H9 (cell line): ENCODE measurements at regions not wholly inside any gene's neighbourhood (a gene's known extent, or its start where the extent isn't known, plus 50 kb on each side); places are given as distances from the start of the nearest gene placed in this dataset.

ENCODE experiments used
- DNase-seq: peaks from one replicate; pipeline ENCODE4 v3.0.0-alpha.2; 2017
- H2AFZ ChIP-seq: one replicate; pipeline ENCODE4 v1.6.1; 2013; ENCODE audit warnings: mild to moderate bottlenecking, low read length, control low read depth, moderate library complexity
- H2AK5ac ChIP-seq: 2 replicates; pipeline ENCODE4 v1.6.1; 2013; ENCODE audit warnings: low read length, control low read depth, mixed read lengths; ENCODE audit not compliant: insufficient read length
- H2BK120ac ChIP-seq: one replicate; pipeline ENCODE4 v1.6.1; 2013; ENCODE audit warnings: low read depth, mild to moderate bottlenecking, low read length, control low read depth, inconsistent platforms; ENCODE audit not compliant: poor library complexity, severe bottlenecking
- H2BK12ac ChIP-seq: 2 replicates; pipeline ENCODE4 v1.6.1; 2013; ENCODE audit warnings: low read length, control low read depth, mixed read lengths, low read depth; ENCODE audit not compliant: insufficient read length
- H2BK15ac ChIP-seq: 2 replicates; pipeline ENCODE4 v1.6.1; 2013; ENCODE audit warnings: low read depth, low read length, control low read depth
- H2BK20ac ChIP-seq: one replicate; pipeline ENCODE4 v1.6.1; 2013; ENCODE audit warnings: low read depth, mild to moderate bottlenecking, low read length, control low read depth, inconsistent platforms; ENCODE audit not compliant: poor library complexity, severe bottlenecking
- H2BK5ac ChIP-seq: 2 replicates; pipeline ENCODE4 v1.6.1; 2013; ENCODE audit warnings: low read length, control low read depth, mixed read lengths; ENCODE audit not compliant: insufficient read length
- H3K14ac ChIP-seq: 2 replicates; pipeline ENCODE4 v1.6.1; 2013; ENCODE audit warnings: low read length, control low read depth; ENCODE audit not compliant: insufficient read depth
- H3K18ac ChIP-seq: 2 replicates; pipeline ENCODE4 v1.6.1; 2013; ENCODE audit warnings: low read depth, mild to moderate bottlenecking, mixed read lengths, low read length, control low read depth; ENCODE audit not compliant: insufficient read length
- H3K23ac ChIP-seq: 2 replicates; pipeline ENCODE4 v1.6.1; 2013; ENCODE audit warnings: low read length, control low read depth, mixed read lengths, low read depth; ENCODE audit not compliant: insufficient read length
- H3K23me2 ChIP-seq: 2 replicates; pipeline ENCODE4 v1.6.1; 2013; ENCODE audit warnings: low read depth, mild to moderate bottlenecking, mixed read lengths, low read length, control low read depth; ENCODE audit not compliant: insufficient read length, poor library complexity, severe bottlenecking
- H3K27ac ChIP-seq: 2 replicates; pipeline ENCODE4 v1.5.1; 2013; ENCODE audit warnings: low read length, control low read depth, mixed read lengths, low read depth; ENCODE audit not compliant: insufficient read length
- H3K27me3 ChIP-seq: 2 replicates; pipeline ENCODE4 v1.6.1; 2013; ENCODE audit warnings: low read length, control low read depth, inconsistent platforms; ENCODE audit not compliant: insufficient read depth
- H3K4ac ChIP-seq: 2 replicates; pipeline ENCODE4 v1.6.1; 2013; ENCODE audit warnings: low read depth, mild to moderate bottlenecking, control low read depth, inconsistent platforms, low read length, moderate library complexity
- H3K4me1 ChIP-seq: 2 replicates; pipeline ENCODE4 v1.6.1; 2013; ENCODE audit warnings: low read length, control low read depth, inconsistent platforms; ENCODE audit not compliant: insufficient read depth
- H3K4me2 ChIP-seq: 2 replicates; pipeline ENCODE4 v1.6.1; 2013; ENCODE audit warnings: low read length, control low read depth, mixed read lengths; ENCODE audit not compliant: insufficient read length, insufficient read depth
- H3K56ac ChIP-seq: 2 replicates; pipeline ENCODE4 v1.6.1; 2013; ENCODE audit warnings: low read depth, mild to moderate bottlenecking, mixed read lengths, low read length, control low read depth; ENCODE audit not compliant: insufficient read length
- H3K79me1 ChIP-seq: 2 replicates; pipeline ENCODE4 v1.6.1; 2013; ENCODE audit warnings: low read depth, mild to moderate bottlenecking, moderate library complexity, low read length, control low read depth, inconsistent platforms; ENCODE audit not compliant: insufficient read depth, poor library complexity, severe bottlenecking
- H3K79me2 ChIP-seq: 2 replicates; pipeline ENCODE4 v1.6.1; 2013; ENCODE audit warnings: low read length, control low read depth, inconsistent platforms; ENCODE audit not compliant: insufficient read depth
- H3K9ac ChIP-seq: 2 replicates; pipeline ENCODE4 v1.6.1; 2013; ENCODE audit warnings: low read length, control low read depth, mixed read lengths; ENCODE audit not compliant: insufficient read length; ENCODE audit errors: extremely low read depth
- H3K9me3 ChIP-seq: one replicate; pipeline ENCODE4 v1.6.1; 2013; ENCODE audit warnings: low read depth, low read length, inconsistent platforms; ENCODE audit not compliant: control insufficient read depth
- H3T11ph ChIP-seq: one replicate; pipeline ENCODE4 v1.6.1; 2013; ENCODE audit warnings: mild to moderate bottlenecking, low read length, control low read depth, inconsistent platforms
- H4K20me1 ChIP-seq: one replicate; pipeline ENCODE4 v1.6.1; 2013; ENCODE audit not compliant: control insufficient read depth, insufficient read length, insufficient read depth
- H4K5ac ChIP-seq: 2 replicates; pipeline ENCODE4 v1.6.1; 2013; ENCODE audit warnings: low read depth, mild to moderate bottlenecking, mixed read lengths, low read length, control low read depth; ENCODE audit not compliant: insufficient read length
- H4K8ac ChIP-seq: replicated peaks from 2 replicates; pipeline ENCODE4 v1.6.1; 2013; ENCODE audit warnings: low read length, control low read depth, mixed read lengths, low read depth; ENCODE audit not compliant: insufficient read length
- H4K91ac ChIP-seq: 2 replicates; pipeline ENCODE4 v1.6.1; 2013; ENCODE audit warnings: low read depth, mild to moderate bottlenecking, moderate library complexity, mixed read lengths, low read length, control low read depth; ENCODE audit not compliant: insufficient read length
- H3K27ac Mint-ChIP-seq, 3 experiments: 2 replicates in 2 of 3; 3 replicates in 1 of 3; pipeline ENCODE4 v1.8.0; 2020 to 2021; ENCODE audit warnings: mixed read lengths in 3 of 3, mild to moderate bottlenecking in 1 of 3, moderate library complexity in 1 of 3
- H3K27me3 Mint-ChIP-seq: 2 replicates; pipeline ENCODE4 v1.8.0; 2021; ENCODE audit warnings: low read depth, mild to moderate bottlenecking, moderate library complexity, mixed read lengths
- H3K36me3 Mint-ChIP-seq, 3 experiments: 2 replicates in 2 of 3; 3 replicates in 1 of 3; pipeline ENCODE4 v1.8.0; 2020 to 2021; ENCODE audit warnings: low read depth in 3 of 3, mixed read lengths in 3 of 3; ENCODE audit not compliant: insufficient read depth in 1 of 3
- H3K4me1 Mint-ChIP-seq, 2 experiments: 2 replicates each; pipeline ENCODE4 v1.8.0; 2020; ENCODE audit warnings: mixed read lengths in 2 of 2
- H3K4me3 Mint-ChIP-seq, 2 experiments: 2 replicates in 1 of 2; 3 replicates in 1 of 2; pipeline ENCODE4 v1.8.0; 2020 to 2021; ENCODE audit warnings: mild to moderate bottlenecking in 2 of 2, mixed read lengths in 2 of 2, moderate library complexity in 1 of 2
- H3K9me3 Mint-ChIP-seq, 2 experiments: 2 replicates in 1 of 2; 3 replicates in 1 of 2; pipeline ENCODE4 v1.8.0; 2020; ENCODE audit warnings: mild to moderate bottlenecking in 2 of 2, mixed read lengths in 2 of 2, moderate library complexity in 1 of 2
- WGBS: extraction: QIAGEN DNeasy Blood & Tissue Kit; methylation state at CpG from one replicate; pipeline ENCODE4 v1.1.7; 2013; ENCODE audit warnings: missing lambda C conversion rate, low lambda C conversion rate, mixed read lengths; ENCODE audit not compliant: insufficient read length; ENCODE audit errors: extremely low coverage; 5-methylcytosine and 5-hydroxymethylcytosine counted together
- TF ChIP-seq, protein P1 (sequence below): fragments of 200-600 bp; sonication (generic); conservative IDR thresholded peaks from 3 replicates; pipeline ENCODE4 v1.8.0; 2021; ENCODE audit warnings: antibody characterized with exemption, mild to moderate bottlenecking

DNA sequence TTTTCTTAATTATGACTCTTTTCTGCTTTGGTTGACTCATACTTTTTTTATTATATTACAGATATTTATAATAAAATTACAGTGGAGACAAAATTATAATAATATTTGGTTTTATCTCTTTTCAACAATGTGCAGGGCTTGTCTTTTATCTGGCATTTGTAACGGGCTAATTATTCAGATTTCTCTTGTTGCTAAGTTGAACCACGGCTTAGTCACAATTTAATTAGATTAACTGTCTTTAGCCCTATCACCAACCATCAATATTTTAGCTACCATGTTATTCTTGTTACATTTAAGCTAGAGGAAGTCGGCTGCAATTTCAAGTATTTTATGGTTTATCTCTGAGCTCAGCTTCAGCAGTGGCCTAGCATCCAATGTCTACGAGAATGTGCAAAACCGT lies 798.9 kb upstream of the CA10 start:
- H3K4ac ChIP-seq: no peak overlapping the region
- H2AFZ ChIP-seq: no peak overlapping the region
- no peaks in the 10 kb centered on the region for H3K79me1 ChIP-seq
- no peaks in the 10 kb centered on the region for H3K79me2 ChIP-seq
- H3K27me3 Mint-ChIP-seq: no peaks in the 10 kb centered on the region
- no peaks in the 10 kb centered on the region for H3K27me3 ChIP-seq
- H3K23me2 ChIP-seq: no peaks in the 10 kb centered on the region
- H3T11ph ChIP-seq: no peak overlapping the region
- H2BK5ac ChIP-seq: no peak overlapping the region
- no peak overlapping the region for H2BK20ac ChIP-seq
- no peak overlapping the region for H3K14ac ChIP-seq
- no peak overlapping the region for H3K4me2 ChIP-seq
- H3K9me3 ChIP-seq: no peaks in the 10 kb centered on the region
- no peak overlapping the region for H3K27ac Mint-ChIP-seq
- H4K8ac ChIP-seq: no peak overlapping the region
- H3K56ac ChIP-seq: no peak overlapping the region
- no peak overlapping the region for H2BK12ac ChIP-seq
- H3K4me3 Mint-ChIP-seq: no peak overlapping the region
- no peak overlapping the region for H4K91ac ChIP-seq
- WGBS: no CpG with 5 or more reads among the region's 5 CpGs
- H4K20me1 ChIP-seq: no peaks in the 10 kb centered on the region
- no peaks in the 10 kb centered on the region for H3K36me3 Mint-ChIP-seq
- no peak overlapping the region for H4K5ac ChIP-seq
- H2BK15ac ChIP-seq: no peak overlapping the region
- H3K27ac ChIP-seq: no peak overlapping the region
- H2AK5ac ChIP-seq: no peak overlapping the region
- H3K23ac ChIP-seq: no peak overlapping the region
- no peaks in the 10 kb centered on the region for H3K4me1 ChIP-seq
- H3K18ac ChIP-seq: no peak overlapping the region
- no peak for DNase-seq
- H3K9ac ChIP-seq: no peak overlapping the region
- TF ChIP-seq, protein P1, sequence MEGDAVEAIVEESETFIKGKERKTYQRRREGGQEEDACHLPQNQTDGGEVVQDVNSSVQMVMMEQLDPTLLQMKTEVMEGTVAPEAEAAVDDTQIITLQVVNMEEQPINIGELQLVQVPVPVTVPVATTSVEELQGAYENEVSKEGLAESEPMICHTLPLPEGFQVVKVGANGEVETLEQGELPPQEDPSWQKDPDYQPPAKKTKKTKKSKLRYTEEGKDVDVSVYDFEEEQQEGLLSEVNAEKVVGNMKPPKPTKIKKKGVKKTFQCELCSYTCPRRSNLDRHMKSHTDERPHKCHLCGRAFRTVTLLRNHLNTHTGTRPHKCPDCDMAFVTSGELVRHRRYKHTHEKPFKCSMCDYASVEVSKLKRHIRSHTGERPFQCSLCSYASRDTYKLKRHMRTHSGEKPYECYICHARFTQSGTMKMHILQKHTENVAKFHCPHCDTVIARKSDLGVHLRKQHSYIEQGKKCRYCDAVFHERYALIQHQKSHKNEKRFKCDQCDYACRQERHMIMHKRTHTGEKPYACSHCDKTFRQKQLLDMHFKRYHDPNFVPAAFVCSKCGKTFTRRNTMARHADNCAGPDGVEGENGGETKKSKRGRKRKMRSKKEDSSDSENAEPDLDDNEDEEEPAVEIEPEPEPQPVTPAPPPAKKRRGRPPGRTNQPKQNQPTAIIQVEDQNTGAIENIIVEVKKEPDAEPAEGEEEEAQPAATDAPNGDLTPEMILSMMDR: no peak
- no peaks in the 10 kb centered on the region for H3K4me1 Mint-ChIP-seq
- H3K9me3 Mint-ChIP-seq: peaks cover 0 to 3% of the 10 kb centered on the region in 2 experiments; a peak in 3 of 5 replicates
- no peak overlapping the region for H2BK120ac ChIP-seq
